ENCODE measurements at regions not wholly inside any gene's neighbourhood (a gene's known extent, or its start where the extent isn't known, plus 50 kb on each side); places are given as distances from the start of the nearest gene placed in this dataset.

GRCh38 chr12:113766131-113766878, 199.8 kb downstream of the RBM19 start:
- no peak for TF ChIP-seq CTCF (IDR thresholded peaks at IDR 0.05; ENCODE audit: low read length, missing control alignments)
- DNase-seq (ENCODE audit: low read depth), result no peak
- H3K4me3 ChIP-seq (replicated peaks; ENCODE audit: low read depth, low read length), result no peak overlapping the region

- TF ChIP-seq CTCF (IDR thresholded peaks at IDR 0.05; ENCODE audit: low read length, missing control alignments), result no peak
- no peak for DNase-seq (ENCODE audit: low read depth)
- H3K4me3 ChIP-seq (replicated peaks; ENCODE audit: low read depth, low read length), result no peak overlapping the region
These were observed 201.5 kb downstream of the RBM19 start for GRCh38 chr12:113764661-113765060.

- no peak overlapping the region for H3K4me3 ChIP-seq (replicated peaks; ENCODE audit: low read depth, low read length)
- no peak for DNase-seq (ENCODE audit: low read depth)
- TF ChIP-seq CTCF (IDR thresholded peaks at IDR 0.05; ENCODE audit: low read length, missing control alignments), result no peak
These were observed 203.0 kb downstream of the RBM19 start for GRCh38 chr12:113762882-113763816.

- DNase-seq (ENCODE audit: low read depth), result no peak
- H3K4me3 ChIP-seq (replicated peaks; ENCODE audit: low read depth, low read length), result no peak overlapping the region
- TF ChIP-seq CTCF (IDR thresholded peaks at IDR 0.05; ENCODE audit: low read length, missing control alignments), result no peak
These were observed 203.8 kb downstream of the RBM19 start for GRCh38 chr12:113762155-113762881.

- DNase-seq (ENCODE audit: low read depth), result no peak
- H3K4me3 ChIP-seq (replicated peaks; ENCODE audit: low read depth, low read length), result no peak overlapping the region
- TF ChIP-seq CTCF (IDR thresholded peaks at IDR 0.05; ENCODE audit: low read length, missing control alignments), result no peak
These were observed 207.0 kb downstream of the RBM19 start for GRCh38 chr12:113759135-113759534.

GRCh38 chr12:113758165-113758924, 207.8 kb downstream of the RBM19 start:
- no peak for TF ChIP-seq CTCF (IDR thresholded peaks at IDR 0.05; ENCODE audit: low read length, missing control alignments)
- no peak overlapping the region for H3K4me3 ChIP-seq (replicated peaks; ENCODE audit: low read depth, low read length)
- DNase-seq (ENCODE audit: low read depth), result no peak
